Mucosa of gallbladder (tissue), 1 donor: ENCODE measurements at regions not wholly inside any gene's neighbourhood (a gene's known extent, or its start where the extent isn't known, plus 50 kb on each side); places are given as distances from the start of the nearest gene placed in this dataset.

Experiments
- DNase-seq: peaks from one replicate; pipeline ENCODE4 v3.0.0-alpha.2; 2020; ENCODE audit warnings: low spot score
- donor health status: DM: no; HTN: no; CAD: no.

DNA sequence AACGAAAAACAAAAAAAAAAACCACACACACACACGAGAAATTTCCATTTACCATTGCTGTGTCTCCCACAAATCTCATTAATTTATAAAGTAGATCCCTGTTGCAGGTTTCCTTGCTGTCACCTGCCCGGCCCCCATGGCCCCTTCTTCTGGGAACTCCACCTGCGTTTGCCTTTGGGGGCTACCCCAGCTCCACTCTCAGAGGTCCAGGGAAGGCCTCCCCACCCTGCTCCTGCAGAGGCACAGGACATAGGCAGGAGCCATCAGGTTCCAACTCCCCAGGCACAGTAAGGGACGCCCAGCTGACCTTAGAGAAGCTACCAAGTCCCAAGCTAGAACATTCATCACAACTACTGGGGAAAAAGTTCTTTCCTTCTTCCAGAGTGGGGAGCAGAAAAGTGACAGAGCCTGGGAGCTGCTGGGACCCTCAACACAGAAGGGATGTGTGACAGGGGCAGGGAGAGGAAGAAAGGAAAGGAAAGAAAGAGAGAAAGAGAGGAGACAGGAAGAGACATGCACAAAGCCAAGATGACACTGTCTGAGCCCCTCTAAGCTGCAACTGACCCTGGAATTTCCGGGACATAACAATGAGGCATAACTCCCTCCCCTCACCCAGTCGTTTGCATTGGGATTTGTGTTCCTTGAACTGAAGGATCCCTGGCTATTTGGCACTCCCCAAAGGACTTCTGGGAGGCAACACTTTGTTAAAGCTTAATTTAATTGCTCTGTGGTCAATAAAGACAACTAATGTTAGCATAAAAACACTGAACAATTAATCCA, 175.7 kb downstream of the SHANK2 start:
- no peak for DNase-seq

DNA sequence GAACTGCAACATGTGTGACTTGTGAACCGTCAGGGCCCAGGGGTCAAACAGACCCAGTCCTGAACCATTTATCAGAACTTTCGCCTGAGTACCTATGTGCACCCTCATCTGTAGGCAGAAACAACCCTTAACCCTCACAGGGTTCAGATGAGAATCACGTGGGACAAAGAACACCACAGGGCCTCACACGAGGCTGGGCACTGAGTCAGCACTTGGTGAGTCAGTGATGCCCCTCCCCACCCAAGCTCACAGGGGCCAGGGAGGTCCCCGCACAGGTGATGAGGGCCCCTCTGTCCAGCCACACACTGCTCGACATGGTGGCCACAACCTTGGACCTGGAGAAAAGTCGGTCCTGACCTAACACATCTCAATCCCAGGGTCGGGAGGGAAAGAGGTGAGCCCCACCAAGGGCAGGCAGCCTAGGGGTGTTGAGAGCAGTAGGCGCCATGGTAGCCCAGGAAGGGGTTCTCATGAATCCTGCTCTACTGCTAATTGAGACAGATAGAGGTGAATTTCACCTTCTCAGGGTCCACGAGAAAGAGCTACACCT, 176.4 kb downstream of the SHANK2 start:
- DNase-seq, result no peak

DNA sequence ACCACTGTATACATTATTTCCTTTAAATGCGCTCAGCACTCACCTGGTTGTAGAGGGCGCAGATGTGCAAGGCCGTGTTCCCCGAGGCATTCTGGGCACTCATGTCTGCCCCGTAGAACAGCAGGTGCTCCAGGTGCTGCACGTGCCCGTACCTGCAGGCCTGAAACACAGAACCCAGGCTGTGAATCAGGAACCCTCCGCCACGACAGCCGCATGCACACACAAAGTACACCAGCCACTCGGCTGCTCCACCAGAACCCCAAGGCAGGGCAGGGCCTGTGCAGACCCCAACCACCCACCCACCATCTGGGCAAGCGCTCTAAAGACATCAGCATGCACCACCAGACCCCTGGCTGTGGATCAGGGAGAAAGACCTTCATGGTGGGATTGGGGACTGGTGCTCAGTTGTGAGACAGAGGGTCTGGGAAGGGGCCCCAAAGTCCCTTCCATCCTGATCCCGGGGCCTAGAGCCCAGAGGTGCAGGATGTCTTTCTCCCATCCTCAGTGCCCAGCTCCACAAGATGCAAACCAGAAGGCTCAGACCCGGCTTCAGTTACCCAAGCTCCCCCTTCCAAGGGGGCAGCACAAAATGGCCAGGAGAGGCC, 177.2 kb downstream of the SHANK2 start:
- DNase-seq, result no peak

DNA sequence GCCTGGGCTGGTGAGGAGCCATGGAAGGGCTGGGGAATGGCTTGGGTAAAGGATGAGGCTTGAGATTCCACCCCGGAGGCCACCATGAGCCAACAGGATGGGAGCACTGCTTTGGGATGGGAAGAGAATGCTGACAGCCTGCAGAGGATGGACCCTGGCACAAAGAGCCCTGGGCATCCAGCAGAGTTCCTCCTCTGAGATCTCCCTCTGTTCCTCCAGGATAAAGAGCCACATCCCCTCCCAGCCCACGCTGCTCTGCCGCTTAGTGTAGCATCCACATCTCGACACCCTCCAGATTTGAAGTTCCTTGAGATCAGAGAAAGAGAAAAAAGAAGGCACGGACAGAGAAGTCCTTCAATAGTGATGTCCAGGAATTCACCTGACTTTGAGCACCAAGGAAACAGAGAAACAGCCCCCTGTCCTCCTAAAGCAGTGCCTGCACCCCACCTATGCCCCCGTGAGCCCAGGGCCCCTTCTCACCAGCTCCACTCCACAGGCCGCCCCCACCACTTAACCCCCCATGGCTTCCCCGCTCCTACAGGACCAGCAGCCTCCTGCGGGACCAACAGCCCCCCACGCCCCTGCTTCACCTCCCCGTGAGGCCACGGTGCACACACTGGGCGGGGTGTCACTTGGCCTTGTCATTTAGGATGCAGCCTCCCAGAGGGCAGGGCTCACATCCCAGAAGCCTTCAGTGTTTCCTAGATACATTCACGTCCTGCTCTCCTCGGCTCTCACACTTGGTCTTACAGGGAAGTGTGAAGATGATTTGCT, 180.5 kb downstream of the SHANK2 start:
- no peak for DNase-seq

DNA sequence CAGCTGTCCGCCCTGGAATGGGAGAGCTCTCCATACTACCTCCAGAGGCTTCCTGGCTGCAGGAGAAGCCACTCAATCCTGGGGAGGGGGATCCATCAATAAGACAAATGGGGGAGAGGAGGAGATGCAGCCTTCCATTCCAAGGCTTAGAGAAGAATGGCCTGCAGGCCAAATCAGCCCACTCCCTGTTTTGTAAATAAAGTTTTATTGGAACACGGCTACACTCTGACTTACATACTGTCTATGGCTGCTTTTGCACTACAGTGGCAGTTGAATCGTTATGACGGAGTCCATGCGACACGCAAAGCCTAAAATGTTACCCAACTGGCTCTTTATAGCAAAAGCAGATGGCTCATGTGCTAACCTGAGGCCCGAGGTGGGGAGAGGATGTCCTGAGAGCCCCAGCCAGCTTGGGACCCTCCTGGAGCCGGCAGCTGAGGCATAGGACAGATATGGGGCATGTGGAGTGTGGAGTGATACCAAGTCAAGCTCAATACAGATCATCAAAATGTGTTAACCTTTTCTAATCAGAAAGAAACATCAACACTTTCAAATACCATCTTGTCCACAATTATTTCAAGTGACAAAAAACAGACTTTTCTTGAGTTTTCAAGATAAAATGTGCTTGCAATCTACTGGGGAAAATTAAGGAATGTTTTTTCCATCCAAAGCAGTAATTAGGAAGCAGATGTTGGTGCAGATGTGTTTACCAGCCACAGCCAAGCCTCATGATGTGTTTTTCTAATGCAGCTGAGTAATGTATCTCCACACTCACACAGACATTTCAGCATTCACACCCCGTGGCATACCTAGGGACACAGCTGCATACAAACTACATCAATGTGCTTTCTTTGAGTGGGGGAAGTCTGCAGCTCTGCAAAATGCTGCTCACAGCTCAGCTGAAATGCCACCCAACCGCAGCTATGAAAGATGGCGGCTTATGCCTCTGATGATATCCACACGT, 181.6 kb downstream of the SHANK2 start:
- no peak for DNase-seq

DNA sequence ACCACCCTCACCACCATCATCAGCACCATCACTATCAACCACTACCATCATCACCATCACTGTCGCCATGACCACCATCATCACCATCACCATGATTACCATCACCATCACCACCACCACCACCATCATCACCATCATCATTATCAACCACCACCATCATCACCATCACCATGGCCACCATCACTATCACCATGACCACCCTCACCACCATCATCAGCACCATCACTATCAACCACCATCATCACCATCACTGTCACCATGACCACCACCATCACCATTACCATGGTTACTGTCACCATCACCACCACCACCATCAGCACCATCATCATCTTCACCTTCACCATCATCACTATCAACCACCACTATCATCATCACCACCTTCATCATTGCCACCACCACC, 183.4 kb downstream of the SHANK2 start:
- no peak for DNase-seq

DNA sequence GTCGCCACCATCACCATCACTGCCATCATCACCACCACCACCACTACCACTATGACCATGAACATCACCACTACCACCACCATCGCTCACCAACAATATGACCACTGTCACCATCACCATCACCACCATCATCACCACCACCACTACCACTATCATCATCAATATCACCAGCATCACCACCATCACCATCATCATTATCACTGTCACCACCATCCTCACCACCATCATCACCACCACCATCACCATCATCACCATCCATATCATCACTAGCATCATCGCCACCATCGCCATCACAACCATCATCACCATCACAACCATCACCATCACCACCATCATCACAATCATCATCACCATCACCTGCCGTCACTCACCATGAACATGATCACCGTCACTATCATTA, 184.6 kb downstream of the SHANK2 start:
- DNase-seq, result no peak

DNA sequence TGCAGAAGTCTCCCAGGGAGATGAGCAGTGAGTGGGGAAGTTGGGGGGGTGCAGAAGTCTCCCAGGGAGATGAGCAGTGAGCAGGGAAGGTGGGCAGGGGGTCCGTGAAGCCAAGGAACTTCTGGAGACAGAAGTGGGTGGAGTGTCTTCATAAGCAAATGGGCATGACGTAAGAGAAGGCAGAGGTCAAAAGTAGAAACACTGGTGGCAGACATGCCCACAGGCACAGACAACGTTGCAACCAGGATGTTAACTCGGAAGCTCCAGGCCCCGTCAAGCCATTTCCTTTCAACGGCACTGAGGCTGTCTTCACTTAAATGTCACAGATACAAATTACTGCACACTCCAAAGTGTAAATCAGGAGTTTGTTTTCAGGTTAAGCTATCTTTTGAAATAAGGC, 186.1 kb downstream of the SHANK2 start:
- no peak for DNase-seq

DNA sequence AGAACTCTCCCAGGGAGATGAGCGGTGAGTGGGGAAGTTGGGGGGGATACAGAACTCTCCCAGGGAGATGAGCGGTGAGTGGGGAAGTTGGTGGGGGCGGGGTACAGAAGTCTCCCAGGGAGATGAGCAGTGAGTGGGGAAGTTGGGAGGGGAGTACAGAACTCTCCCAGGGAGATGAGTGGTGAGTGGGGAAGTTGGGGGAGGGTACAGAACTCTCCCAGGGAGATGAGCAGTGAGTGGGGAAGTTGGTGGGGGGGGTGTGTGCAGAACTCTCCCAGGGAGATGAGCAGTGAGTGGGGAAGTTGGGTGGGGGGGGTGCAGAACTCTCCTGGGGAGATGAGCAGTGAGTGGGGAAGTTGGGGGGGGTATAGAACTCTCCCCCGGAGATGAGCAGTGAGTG, 186.5 kb downstream of the SHANK2 start:
- DNase-seq, result no peak

DNA sequence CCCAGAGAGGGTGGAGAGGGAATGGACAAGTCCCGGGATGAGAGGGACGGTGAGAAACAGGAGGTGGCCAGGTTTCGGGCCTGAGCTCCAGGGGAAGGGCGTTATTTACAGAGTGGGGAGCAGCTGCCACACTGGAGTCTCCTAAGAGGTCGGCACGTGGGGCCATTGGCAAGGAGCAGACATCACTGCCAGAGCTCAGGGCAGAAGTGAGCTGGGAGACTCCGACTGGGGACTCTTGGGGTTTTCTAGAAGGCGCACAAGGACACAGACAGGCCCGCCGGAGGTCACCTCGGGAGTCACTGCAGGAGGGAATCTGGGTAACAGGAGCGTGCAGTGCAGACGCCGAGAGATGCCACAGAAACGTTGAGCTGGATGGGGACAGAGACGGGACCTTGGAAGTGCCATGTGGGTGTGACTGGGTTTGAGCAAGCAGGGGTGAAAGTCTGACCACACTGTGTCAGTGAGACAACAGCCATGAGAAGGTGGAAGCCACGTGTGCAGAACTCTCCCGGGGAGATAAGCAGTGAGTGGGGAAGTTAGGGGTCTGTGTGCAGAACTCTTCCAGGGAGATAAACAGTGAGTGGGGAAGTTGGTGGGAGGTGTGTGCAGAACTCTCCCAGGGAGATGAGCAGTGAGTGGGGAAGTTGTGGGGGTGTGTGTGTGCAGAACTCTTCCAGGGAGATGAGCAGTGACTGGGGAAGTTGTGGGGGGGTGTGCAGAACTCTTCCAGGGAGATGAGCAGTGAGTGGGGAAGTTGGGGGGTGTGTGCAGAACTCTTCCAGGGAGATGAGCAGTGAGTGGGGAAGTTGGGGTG, 187.5 kb downstream of the SHANK2 start:
- DNase-seq, result no peak

DNA sequence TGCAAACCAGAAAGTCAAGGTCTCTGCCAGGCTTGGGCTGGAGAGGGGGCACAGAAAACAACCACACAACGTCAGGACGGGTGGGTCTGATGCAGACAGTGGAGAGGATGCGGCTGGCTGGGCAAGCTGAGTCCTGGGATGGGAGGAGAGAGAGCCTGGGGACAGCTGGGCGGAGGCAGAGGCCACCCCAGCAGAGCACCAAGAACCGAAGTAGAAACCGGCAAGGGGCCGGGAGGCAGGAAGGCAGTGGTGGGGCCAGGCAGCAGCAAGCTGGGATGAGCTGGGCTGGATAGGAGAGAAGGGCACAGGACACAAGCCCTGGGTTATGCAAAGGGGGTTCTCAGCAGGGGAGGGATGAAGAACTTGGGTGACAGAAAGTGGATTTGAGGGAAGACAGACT, 188.2 kb downstream of the SHANK2 start:
- no peak for DNase-seq

DNA sequence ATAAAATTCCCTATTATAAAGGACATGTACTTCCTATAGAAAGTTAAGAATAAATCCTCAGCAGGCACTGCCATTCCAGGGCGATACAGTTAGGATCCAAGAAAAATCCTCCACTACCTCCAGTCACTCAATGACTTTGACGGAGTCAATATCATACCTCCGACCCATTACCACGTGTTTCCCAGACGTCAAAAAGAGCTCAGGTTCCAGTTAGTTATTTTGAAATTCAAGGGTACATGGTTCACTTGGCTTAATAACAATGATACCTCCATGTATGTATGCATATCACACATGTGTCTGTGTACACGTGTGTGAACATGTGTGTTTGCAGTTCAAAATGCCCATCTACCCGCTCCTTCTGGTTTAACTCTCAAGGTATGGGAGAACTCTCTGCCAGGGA, 189.2 kb downstream of the SHANK2 start:
- DNase-seq, result no peak

DNA sequence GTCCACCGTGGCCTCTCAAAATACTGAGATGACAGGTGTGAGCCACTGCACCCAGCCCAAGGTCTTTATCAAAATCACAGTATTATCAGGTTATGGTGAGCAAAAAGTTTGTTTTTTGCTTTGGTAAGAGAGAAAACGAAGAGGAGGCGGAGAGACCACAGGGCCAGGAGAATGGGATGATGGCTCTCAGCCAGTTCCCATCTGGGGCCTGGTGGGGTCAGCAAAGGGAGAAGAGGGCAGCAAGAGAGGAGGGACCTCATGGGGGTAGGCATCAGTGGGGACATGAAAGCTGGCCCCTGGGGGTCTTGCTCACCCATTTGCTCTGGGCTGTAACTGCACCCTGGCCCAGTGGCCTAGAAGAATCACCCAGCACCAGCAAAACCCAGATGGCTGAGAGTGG, 190.2 kb downstream of the SHANK2 start:
- no peak for DNase-seq

DNA sequence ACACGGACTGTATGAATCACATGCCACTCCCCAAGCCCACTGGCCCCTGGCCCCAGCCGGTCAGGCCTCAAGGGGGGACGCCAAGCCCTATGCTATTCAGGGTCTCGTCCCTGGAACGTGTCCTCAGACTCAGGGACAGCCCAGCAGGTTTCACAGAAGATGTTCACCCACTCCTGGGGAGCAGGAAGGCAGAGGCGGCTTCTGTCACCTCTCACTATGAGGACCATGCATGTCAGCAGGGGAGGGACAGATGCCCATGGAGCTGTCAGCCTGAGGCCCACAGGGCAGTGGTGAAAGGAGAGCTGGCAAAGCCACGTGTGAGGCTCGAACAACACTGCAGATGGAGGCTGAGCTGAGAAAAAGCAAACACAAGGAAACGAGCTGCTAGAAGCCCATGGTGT, 192.0 kb downstream of the SHANK2 start:
- no peak for DNase-seq

DNA sequence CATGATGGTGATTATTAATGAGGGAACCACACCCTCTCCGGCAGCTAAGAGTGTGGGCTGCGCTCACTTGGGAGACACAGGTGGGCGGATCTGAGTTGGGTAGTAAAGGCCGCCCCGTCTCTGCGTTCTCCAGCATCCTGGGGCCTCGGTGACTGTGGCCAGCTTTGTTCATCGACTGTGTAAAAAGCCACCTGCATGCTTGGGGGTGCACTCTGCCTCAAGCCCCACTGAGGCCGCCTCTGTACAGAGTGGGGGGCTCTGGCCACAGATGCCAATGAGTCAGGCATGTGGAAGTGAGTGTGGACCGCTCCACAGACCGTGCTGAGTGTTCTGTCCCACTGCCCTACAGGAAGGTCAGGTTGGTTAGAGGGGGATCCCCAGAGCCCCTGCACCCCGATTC, 192.7 kb downstream of the SHANK2 start:
- no peak for DNase-seq

DNA sequence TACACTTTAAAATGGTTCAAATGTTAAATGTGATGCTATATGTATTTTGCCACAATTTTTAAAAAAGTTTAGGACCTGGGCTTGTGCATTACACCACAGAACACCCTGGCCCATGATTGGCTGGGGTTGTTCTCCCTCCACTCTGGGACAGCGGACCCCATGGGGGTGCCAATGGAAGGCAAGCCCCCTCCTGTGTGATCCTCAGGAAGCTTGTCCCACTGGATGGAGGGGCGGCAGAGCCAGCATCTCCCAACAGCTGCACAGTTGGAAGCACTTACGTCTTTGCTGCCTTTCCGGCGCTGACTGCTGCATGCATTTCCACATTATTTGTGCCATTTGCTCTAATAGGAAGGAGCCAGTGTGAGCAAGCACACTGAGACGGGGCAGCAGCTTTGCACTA, 196.5 kb downstream of the SHANK2 start:
- no peak for DNase-seq
